ENCODE measurements at regions not wholly inside any gene's neighbourhood (a gene's known extent, or its start where the extent isn't known, plus 50 kb on each side); places are given as distances from the start of the nearest gene placed in this dataset.

DNA sequence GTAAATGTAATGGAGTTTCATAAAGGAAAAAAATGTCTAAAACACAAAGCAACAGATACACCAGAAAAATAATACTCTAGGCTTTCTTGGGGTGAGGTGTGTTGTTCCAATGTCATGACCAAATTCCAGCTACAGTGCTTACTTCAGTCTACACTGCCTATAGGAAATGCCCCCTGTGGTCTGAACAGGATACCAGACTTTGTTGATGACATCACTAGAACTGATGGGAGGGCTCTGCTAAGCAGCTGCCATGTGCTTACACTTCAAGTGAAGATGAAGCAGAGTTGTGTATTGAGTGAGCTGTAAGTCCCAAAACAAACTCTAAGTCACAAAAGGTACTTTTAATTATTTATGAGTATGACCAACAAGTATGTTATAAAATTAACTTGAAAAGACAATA, 456.1 kb upstream of the IL12A start:
- Histone ChIP-seq H3K79me2 (ENCODE audit: insufficient read depth, low read depth, low read length) (no peaks in the 10 kb centered on the region), H3K4me1 (ENCODE audit: insufficient read depth, low read length, poor library complexity, severe bottlenecking) (no peaks in the 10 kb centered on the region), H3K9me3 (ENCODE audit: low read length) (no peaks in the 10 kb centered on the region), H3K27ac (ENCODE audit: low read depth, low read length, poor library complexity, severe bottlenecking) (no peak overlapping the region), H3K4me2 (ENCODE audit: low read length) (no peak overlapping the region), H4K20me1 (ENCODE audit: insufficient read depth, low read length) (no peaks in the 10 kb centered on the region), H2AFZ (ENCODE audit: low read length) (no peak overlapping the region), H3K36me3 (ENCODE audit: insufficient read depth, low read length) (no peaks in the 10 kb centered on the region), H3K4me3 (ENCODE audit: low read depth, low read length, poor library complexity, severe bottlenecking) (no peak overlapping the region), H3K9me2 (ENCODE audit: insufficient read depth, low read length) (no peaks in the 10 kb centered on the region)
- TF ChIP-seq EZH2phosphoT487 (IDR thresholded peaks at IDR 0.05; ENCODE audit: borderline replicate concordance, low read depth, low read length) = no peak
- TF ChIP-seq, protein P1, sequence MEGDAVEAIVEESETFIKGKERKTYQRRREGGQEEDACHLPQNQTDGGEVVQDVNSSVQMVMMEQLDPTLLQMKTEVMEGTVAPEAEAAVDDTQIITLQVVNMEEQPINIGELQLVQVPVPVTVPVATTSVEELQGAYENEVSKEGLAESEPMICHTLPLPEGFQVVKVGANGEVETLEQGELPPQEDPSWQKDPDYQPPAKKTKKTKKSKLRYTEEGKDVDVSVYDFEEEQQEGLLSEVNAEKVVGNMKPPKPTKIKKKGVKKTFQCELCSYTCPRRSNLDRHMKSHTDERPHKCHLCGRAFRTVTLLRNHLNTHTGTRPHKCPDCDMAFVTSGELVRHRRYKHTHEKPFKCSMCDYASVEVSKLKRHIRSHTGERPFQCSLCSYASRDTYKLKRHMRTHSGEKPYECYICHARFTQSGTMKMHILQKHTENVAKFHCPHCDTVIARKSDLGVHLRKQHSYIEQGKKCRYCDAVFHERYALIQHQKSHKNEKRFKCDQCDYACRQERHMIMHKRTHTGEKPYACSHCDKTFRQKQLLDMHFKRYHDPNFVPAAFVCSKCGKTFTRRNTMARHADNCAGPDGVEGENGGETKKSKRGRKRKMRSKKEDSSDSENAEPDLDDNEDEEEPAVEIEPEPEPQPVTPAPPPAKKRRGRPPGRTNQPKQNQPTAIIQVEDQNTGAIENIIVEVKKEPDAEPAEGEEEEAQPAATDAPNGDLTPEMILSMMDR (conservative IDR thresholded peaks at IDR 0.05; ENCODE audit: low read length) = no peak
- BruUV-seq (replicated peaks) = no TSS peak
- no peak for DNase-seq (ENCODE audit: low spot score)
- intact Hi-C loops (cut with micrococcal nuclease; ENCODE audit: unreplicated experiment) = no loop called here
- ChIA-PET CTCF (ENCODE audit: unreplicated experiment) (no interaction called here), POLR2A (interaction anchor here (0.6 kb wide), 1 partner anchor 17 kb away, joined by 5 read pairs; no protein-coding TSS in a partner anchor)

DNA sequence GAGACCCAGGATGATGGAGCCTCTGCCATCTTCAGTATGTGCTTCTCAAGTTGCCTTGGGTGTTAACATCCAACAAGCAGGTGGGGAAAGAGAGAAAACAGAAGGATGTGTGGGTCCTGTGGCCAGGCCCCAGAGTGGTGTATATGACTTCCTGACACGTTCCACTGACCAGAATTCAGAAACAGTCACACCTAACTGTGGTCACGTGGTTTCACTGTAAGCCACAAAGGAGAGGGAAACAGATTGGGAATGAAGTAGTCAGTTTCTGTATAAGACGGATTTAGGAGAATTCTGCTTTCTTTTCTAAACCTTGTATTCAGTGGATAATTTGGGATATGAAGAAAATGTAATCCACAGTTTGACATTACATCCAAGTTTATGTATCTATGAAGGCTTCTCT, 454.1 kb upstream of the IL12A start:
- Histone ChIP-seq H3K27ac (ENCODE audit: low read depth, low read length, poor library complexity, severe bottlenecking) (no peak overlapping the region), H3K4me3 (ENCODE audit: low read depth, low read length, poor library complexity, severe bottlenecking) (no peak overlapping the region), H3K9me2 (ENCODE audit: insufficient read depth, low read length) (no peaks in the 10 kb centered on the region), H3K79me2 (ENCODE audit: insufficient read depth, low read depth, low read length) (no peaks in the 10 kb centered on the region), H4K20me1 (ENCODE audit: insufficient read depth, low read length) (no peaks in the 10 kb centered on the region), H3K4me1 (ENCODE audit: insufficient read depth, low read length, poor library complexity, severe bottlenecking) (no peaks in the 10 kb centered on the region), H3K9me3 (ENCODE audit: low read length) (no peaks in the 10 kb centered on the region), H3K4me2 (ENCODE audit: low read length) (no peak overlapping the region), H3K36me3 (ENCODE audit: insufficient read depth, low read length) (no peaks in the 10 kb centered on the region), H2AFZ (ENCODE audit: low read length) (no peak overlapping the region)
- no peak for TF ChIP-seq EZH2phosphoT487 (IDR thresholded peaks at IDR 0.05; ENCODE audit: borderline replicate concordance, low read depth, low read length)
- TF ChIP-seq, protein P1 (conservative IDR thresholded peaks at IDR 0.05; ENCODE audit: low read length) = no peak
- no TSS peak for BruUV-seq (replicated peaks)
- intact Hi-C loops (cut with micrococcal nuclease; ENCODE audit: unreplicated experiment) = no loop called here
- POLR2A ChIA-PET = no interaction called here
- CTCF ChIA-PET (ENCODE audit: unreplicated experiment) = no interaction called here
- no peak for DNase-seq (ENCODE audit: low spot score)

DNA sequence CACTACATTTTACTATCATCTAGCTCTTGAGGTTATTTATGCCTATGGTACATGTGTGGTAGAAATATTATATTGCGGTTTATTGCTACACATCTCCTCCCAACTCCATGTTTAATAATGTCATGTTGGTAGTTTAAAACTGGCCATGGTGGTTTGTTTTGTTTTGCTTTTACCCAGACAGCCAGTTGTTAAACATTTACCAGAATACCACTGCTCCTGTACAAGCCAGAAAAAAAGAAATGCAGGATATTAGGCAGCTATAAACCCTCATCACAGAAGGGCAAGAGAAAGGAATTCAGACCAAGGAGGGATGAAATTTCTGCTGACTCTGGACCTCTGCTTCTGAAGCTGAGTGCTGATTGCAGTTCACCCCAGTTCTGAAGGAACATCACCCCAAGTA, 451.8 kb upstream of the IL12A start:
- H2AFZ ChIP-seq (ENCODE audit: low read length) = no peak overlapping the region
- TF ChIP-seq, protein P1 (conservative IDR thresholded peaks at IDR 0.05; ENCODE audit: low read length) = no peak
- no peak for TF ChIP-seq EZH2phosphoT487 (IDR thresholded peaks at IDR 0.05; ENCODE audit: borderline replicate concordance, low read depth, low read length)
- H3K4me3 ChIP-seq (ENCODE audit: low read depth, low read length, poor library complexity, severe bottlenecking) = no peak overlapping the region
- no peaks in the 10 kb centered on the region for H3K4me1 ChIP-seq (ENCODE audit: insufficient read depth, low read length, poor library complexity, severe bottlenecking)
- H3K79me2 ChIP-seq (ENCODE audit: insufficient read depth, low read depth, low read length) = no peaks in the 10 kb centered on the region
- H3K36me3 ChIP-seq (ENCODE audit: insufficient read depth, low read length) = no peaks in the 10 kb centered on the region
- H3K9me2 ChIP-seq (ENCODE audit: insufficient read depth, low read length) = no peaks in the 10 kb centered on the region
- no TSS peak for BruUV-seq (replicated peaks)
- no peaks in the 10 kb centered on the region for H3K9me3 ChIP-seq (ENCODE audit: low read length)
- CTCF ChIA-PET (ENCODE audit: unreplicated experiment) = no interaction called here
- no peak overlapping the region for H3K27ac ChIP-seq (ENCODE audit: low read depth, low read length, poor library complexity, severe bottlenecking)
- no peak overlapping the region for H3K4me2 ChIP-seq (ENCODE audit: low read length)
- intact Hi-C loops (cut with micrococcal nuclease; ENCODE audit: unreplicated experiment) = no loop called here
- H4K20me1 ChIP-seq (ENCODE audit: insufficient read depth, low read length) = no peaks in the 10 kb centered on the region
- DNase-seq (ENCODE audit: low spot score) = no peak
- POLR2A ChIA-PET = no interaction called here

All from OCI-LY7 (cell line).